Middle frontal gyrus (tissue), 1 donor: ENCODE measurements at regions not wholly inside any gene's neighbourhood (a gene's known extent, or its start where the extent isn't known, plus 50 kb on each side); places are given as distances from the start of the nearest gene placed in this dataset.
A peak's percentile ranks its signal among the peaks of the same experiment; 100 is the strongest.

Experiments used
- DNase-seq: peaks from one replicate; pipeline ENCODE4 v3.0.0-alpha.2; 2015; ENCODE audit warnings: low spot score; ENCODE audit errors: extremely low spot score

- DNase-seq = no peak
These were observed 352.5 kb upstream of the PCDH20 start for GRCh38 chr13:61768175-61768574.

GRCh38 chr13:61766667-61767058 is 351.0 kb upstream of the PCDH20 start:
- no peak for DNase-seq

GRCh38 chr13:61765940-61766666 is 350.5 kb upstream of the PCDH20 start:
- no peak for DNase-seq

GRCh38 chr13:61765181-61765742 is 349.6 kb upstream of the PCDH20 start:
- DNase-seq = no peak

GRCh38 chr13:61761690-61762089 is 346.0 kb upstream of the PCDH20 start:
- DNase-seq = no peak

GRCh38 chr13:61760102-61760501 is 344.5 kb upstream of the PCDH20 start:
- no peak for DNase-seq

GRCh38 chr13:61756031-61756430 is 340.4 kb upstream of the PCDH20 start:
- DNase-seq = no peak

GRCh38 chr13:61751039-61751438 is 335.4 kb upstream of the PCDH20 start:
- no peak for DNase-seq

GRCh38 chr13:61738236-61738750 is 322.6 kb upstream of the PCDH20 start:
- no peak for DNase-seq

GRCh38 chr13:61734683-61735082 is 319.0 kb upstream of the PCDH20 start:
- DNase-seq = no peak

- peak; percentile 24 for DNase-seq
These were observed 312.8 kb upstream of the PCDH20 start for GRCh38 chr13:61728471-61728870.

GRCh38 chr13:61727767-61728166 is 312.1 kb upstream of the PCDH20 start:
- DNase-seq = no peak

GRCh38 chr13:61725806-61726205 is 310.2 kb upstream of the PCDH20 start:
- DNase-seq = no peak

GRCh38 chr13:61722119-61722518 is 306.5 kb upstream of the PCDH20 start:
- DNase-seq = no peak

- DNase-seq = no peak
These were observed 297.0 kb upstream of the PCDH20 start for GRCh38 chr13:61712621-61713020.

- no peak for DNase-seq
These were observed 293.6 kb upstream of the PCDH20 start for GRCh38 chr13:61709258-61709657.

GRCh38 chr13:61706899-61707298 is 291.2 kb upstream of the PCDH20 start:
- DNase-seq = no peak

- no peak for DNase-seq
These were observed 285.0 kb upstream of the PCDH20 start for GRCh38 chr13:61700620-61701019.

- no peak for DNase-seq
These were observed 284.5 kb upstream of the PCDH20 start for GRCh38 chr13:61700181-61700580.

- DNase-seq = no peak
These were observed 281.0 kb upstream of the PCDH20 start for GRCh38 chr13:61696676-61697075.

GRCh38 chr13:61695147-61695546 is 279.5 kb upstream of the PCDH20 start:
- DNase-seq = no peak

GRCh38 chr13:61692691-61693090 is 277.0 kb upstream of the PCDH20 start:
- DNase-seq = no peak

- no peak for DNase-seq
These were observed 270.0 kb upstream of the PCDH20 start for GRCh38 chr13:61685682-61686012.
